K562 (cell line): ENCODE measurements at regions not wholly inside any gene's neighbourhood (a gene's known extent, or its start where the extent isn't known, plus 50 kb on each side); places are given as distances from the start of the nearest gene placed in this dataset.

Experiments
- ATAC-seq: fragments of 200-7000 bp; cut with Tn5 transposase; 3 replicates; pipeline ENCODE4 v1.9.1; 2020; ENCODE audit warnings: moderate library complexity
- BruUV-seq: library from RNA; stranded (reverse); fragments of 400-500 nt; replicated peaks from 2 replicates; lab custom pipeline; 2021; lab: Mats Ljungman, UMichigan
- CTCF ChIA-PET: fragments of 300-600 bp; formaldehyde crosslinking; extraction: SDS; loops from one replicate; lab custom pipeline; 2021; ENCODE audit warnings: low intra/inter-chr PET ratio; lab: Yijun Ruan, JAX
- POLR2A ChIA-PET: fragments of 300-600, 350-650 bp; sonication (Branson Sonifier 250); formaldehyde crosslinking; extraction: SDS; loops from one replicate; lab custom pipeline; 2021; ENCODE audit warnings: antibody characterized with exemption, inconsistent platforms; lab: Yijun Ruan, JAX
- DNase-seq, 4 experiments: peaks; one replicate each; pipeline versions ENCODE4 v3.0.0 to v3.0.0-alpha.2; 2011 to 2018; ENCODE audit warnings: low spot score in 3 of 4, mixed read lengths in 3 of 4; ENCODE audit errors: extremely low read depth in 1 of 4
- FAIRE-seq: peaks from 2 replicates; lab custom pipeline; 2011; peaks lifted over from hg19 to GRCh38; lab: Jason Lieb, UNC
- H2AFZ ChIP-seq: 2 replicates; pipeline ENCODE4 v1.6.0; 2011; ENCODE audit warnings: low read depth, low read length, control low read depth, inconsistent platforms
- H3K27ac ChIP-seq: fragments of 200-600 bp; 3 replicates; pipeline ENCODE4 v1.8.0; 2011; ENCODE audit warnings: low read depth, mild to moderate bottlenecking, control low read depth, inconsistent platforms, low read length, moderate library complexity, mixed read lengths; ENCODE audit errors: extremely low read depth
- H3K27me3 ChIP-seq, 2 experiments: fragments of 300-600 bp in 1 of 2; 2 replicates in 1 of 2; 3 replicates in 1 of 2; pipeline versions ENCODE4 v1.6.0 to v1.8.0; 2011; ENCODE audit warnings: inconsistent platforms in 2 of 2, low read length in 2 of 2, mild to moderate bottlenecking in 1 of 2, mixed read lengths in 1 of 2, moderate library complexity in 1 of 2; ENCODE audit not compliant: control insufficient read depth in 2 of 2, insufficient read depth in 2 of 2
- H3K36me3 ChIP-seq: fragments of 300-600 bp; 3 replicates; pipeline ENCODE4 v1.8.0; 2011; ENCODE audit warnings: mild to moderate bottlenecking, low read length, inconsistent platforms; ENCODE audit not compliant: control insufficient read depth, insufficient read depth
- H3K4me1 ChIP-seq, 2 experiments: fragments of 200-600 bp in 1 of 2; replicated peaks in 1 of 2; 2 replicates in 1 of 2; 3 replicates in 1 of 2; pipeline versions ENCODE4 v1.5.1 to v1.8.0; 2011; ENCODE audit warnings: inconsistent platforms in 2 of 2, low read length in 2 of 2, mild to moderate bottlenecking in 1 of 2, mixed read lengths in 1 of 2, moderate library complexity in 1 of 2; ENCODE audit not compliant: control insufficient read depth in 2 of 2, insufficient read depth in 2 of 2
- H3K4me2 ChIP-seq: 2 replicates; pipeline ENCODE4 v1.6.1; 2011; ENCODE audit warnings: low read length, control low read depth, inconsistent platforms, mixed read lengths; ENCODE audit not compliant: insufficient read depth
- H3K4me3 ChIP-seq: fragments of 200-600 bp; sonication (generic), shearing (Covaris generic); 2 replicates; pipeline ENCODE4 v1.5.1; 2016; ENCODE audit warnings: control low read depth, inconsistent platforms
- H3K79me2 ChIP-seq: fragments of 200-600 bp; 3 replicates; pipeline ENCODE4 v1.8.0; 2011; ENCODE audit warnings: low read length, inconsistent platforms; ENCODE audit not compliant: control insufficient read depth, insufficient read depth
- H3K9ac ChIP-seq, 2 experiments: 2 replicates each; pipeline versions ENCODE4 v1.6.0 to v1.6.1; 2011; ENCODE audit warnings: low read depth in 2 of 2, low read length in 2 of 2, control low read depth in 1 of 2, inconsistent platforms in 1 of 2, mild to moderate bottlenecking in 1 of 2, mixed read lengths in 1 of 2; ENCODE audit not compliant: insufficient read depth in 1 of 2
- H3K9me1 ChIP-seq: one replicate; pipeline ENCODE4 v1.6.0; 2011; ENCODE audit warnings: inconsistent platforms, mild to moderate bottlenecking, low read length, moderate library complexity; ENCODE audit not compliant: control insufficient read depth, insufficient read depth
- H3K9me3 ChIP-seq: replicated peaks from 2 replicates; pipeline ENCODE4 v1.5.1; 2011; ENCODE audit warnings: low read depth, low read length, inconsistent platforms; ENCODE audit not compliant: control insufficient read depth, insufficient read depth
- H4K20me1 ChIP-seq: replicated peaks from 2 replicates; pipeline ENCODE4 v1.6.1; 2011; ENCODE audit warnings: low read length, inconsistent platforms, mixed read lengths; ENCODE audit not compliant: control insufficient read depth, insufficient read depth
- ELK3 ChIP-seq: fragments of 450-650 bp; formaldehyde crosslinking; IDR thresholded peaks from 2 replicates; pipeline ENCODE4 v1.4.0; 2020; ENCODE audit warnings: mild to moderate bottlenecking
- FOSL1 ChIP-seq: fragments of 200-800 bp; sonication (Bioruptor generic); conservative IDR thresholded peaks from 2 replicates; pipeline ENCODE4 v1.6.1; 2016; ENCODE audit warnings: missing genetic modification characterization, missing compliant biosample characterization
- GATAD2A ChIP-seq: fragments of 450-650 bp; IDR thresholded peaks from 2 replicates; pipeline ENCODE4 v1.6.1; 2017
- MAX ChIP-seq: sonication (generic); formaldehyde crosslinking; IDR thresholded peaks from 2 replicates; pipeline ENCODE4 v1.9.0; 2022; ENCODE audit warnings: mild to moderate bottlenecking, missing genetic modification reagents
- MEIS2 ChIP-seq: fragments of 450-650 bp; IDR thresholded peaks from 2 replicates; pipeline ENCODE4 v1.6.1; 2014; ENCODE audit warnings: mild to moderate bottlenecking; ENCODE audit not compliant: partially characterized antibody
- NCOR1 ChIP-seq: fragments of 450-650 bp; IDR thresholded peaks from 2 replicates; pipeline ENCODE4 v1.6.1; 2016; ENCODE audit warnings: mild to moderate bottlenecking, moderate library complexity
- RCOR1 ChIP-seq, 2 experiments: IDR thresholded peaks; 2 replicates each; pipeline ENCODE4 v1.6.1; 2012; ENCODE audit warnings: low read depth in 2 of 2, low read length in 2 of 2, borderline replicate concordance in 1 of 2, improper control_type of control experiment in 1 of 2
- SETDB1 ChIP-seq: IDR thresholded peaks from one replicate; pipeline ENCODE4 v1.6.1; 2012; ENCODE audit warnings: low read length, control low read depth, inconsistent platforms
- ZBTB2 ChIP-seq: fragments of 450-650 bp; IDR thresholded peaks from 2 replicates; pipeline ENCODE4 v1.6.1; 2016; ENCODE audit warnings: antibody characterized with exemption
- ZNF318 ChIP-seq, 2 experiments: fragments of 450-650 bp; IDR thresholded peaks; 2 replicates each; pipeline ENCODE4 v1.6.1; 2016; ENCODE audit warnings: mild to moderate bottlenecking in 2 of 2, borderline replicate concordance in 1 of 2, low read depth in 1 of 2, moderate library complexity in 1 of 2
- ZSCAN32 ChIP-seq: fragments of 450-650 bp; formaldehyde crosslinking; IDR thresholded peaks from 2 replicates; pipeline ENCODE4 v1.4.0; 2020; ENCODE audit warnings: mild to moderate bottlenecking, moderate library complexity
- WGBS: fragments of 100-300 bp; shearing (Covaris generic); methylation state at CpG from one replicate; pipeline ENCODE4 v1.1.6; 2016; ENCODE audit warnings: low coverage, mixed read lengths; ENCODE audit not compliant: insufficient coverage; ENCODE audit errors: missing lambda C conversion rate; 5-methylcytosine and 5-hydroxymethylcytosine counted together
- in situ Hi-C: fragments of 300-500 bp; cut with MboI; formaldehyde crosslinking; loops from 4 replicates; pipeline ENCODE4 v1.15.0; 2018; ENCODE audit warnings: inconsistent platforms, mixed read lengths
- intact Hi-C: fragments of 100-400 bp; cut with micrococcal nuclease; formaldehyde crosslinking; loops from 2 replicates; pipeline ENCODE4 v1.14.2; 2022

- Histone ChIP-seq H3K9me3 (no peaks in the 10 kb centered on the region), H2AFZ (no peak overlapping the region), H3K4me1 (no peaks in the 10 kb centered on the region), H3K27ac (no peak overlapping the region), H3K4me3 (no peak overlapping the region), H3K9ac (no peak overlapping the region), H3K36me3 (no peaks in the 10 kb centered on the region), H3K79me2 (no peaks in the 10 kb centered on the region), H4K20me1 (no peaks in the 10 kb centered on the region), H3K4me2 (no peak overlapping the region), H3K27me3 (no peaks in the 10 kb centered on the region), H3K9me1 (no peaks in the 10 kb centered on the region)
- BruUV-seq = no TSS peak
- peak in 1 of 4 experiments; percentile 24 for DNase-seq
- WGBS = 0% methylated on average over 5 of the region's 5 CpGs
- in situ Hi-C loops = no loop called here
- ChIA-PET CTCF (no interaction called here), POLR2A (interaction anchor here (0.8 kb wide), 1 partner anchor 9 kb away, joined by 3 read pairs; no protein-coding TSS in a partner anchor)
- intact Hi-C loops = no loop called here
- peak; percentile 65 for ATAC-seq
- no peak for FAIRE-seq
- TF ChIP-seq ZNF318 (IDR thresholded peaks at IDR 0.05; ENCODE audit: borderline replicate concordance in 1 of 2, low read depth in 1 of 2) (no peak), MAX (CRISPR knock-in tag) (no peak), ZBTB2 (no peak), ZSCAN32 (CRISPR knock-in tag) (no peak), GATAD2A (no peak), MEIS2 (peak; percentile 67), FOSL1 (peak; percentile 94), SETDB1 (no peak), RCOR1 (IDR thresholded peaks at IDR 0.05; ENCODE audit: borderline replicate concordance in 1 of 2, low read depth in 2 of 2, low read length in 2 of 2) (peak in 1 of 2 experiments; percentile 93; a peak in 2 of 4 replicates), ELK3 (no peak), NCOR1 (peak; percentile 20; the same call in 1 of the 2 replicates)
Measured at GRCh38 chr1:219699870-219700269, 87.0 kb upstream of the ZC3H11B start.
